ENCODE measurements at regions not wholly inside any gene's neighbourhood (a gene's known extent, or its start where the extent isn't known, plus 50 kb on each side); places are given as distances from the start of the nearest gene placed in this dataset.

GRCh38 chr3:22907161-22907780, 295.9 kb upstream of the UBE2E2 start:
- no peak for FAIRE-seq

GRCh38 chr3:22907796-22908195, 295.3 kb upstream of the UBE2E2 start:
- no peak for FAIRE-seq

- FAIRE-seq = no peak
Observed at GRCh38 chr3:22908989-22909507, 294.1 kb upstream of the UBE2E2 start.

- no peak for FAIRE-seq
Observed at GRCh38 chr3:22916933-22917332, 286.2 kb upstream of the UBE2E2 start.

GRCh38 chr3:22920006-22920405, 283.1 kb upstream of the UBE2E2 start:
- FAIRE-seq = no peak

GRCh38 chr3:22922317-22922716, 280.8 kb upstream of the UBE2E2 start:
- FAIRE-seq = peak; percentile 52

- FAIRE-seq = no peak
Observed at GRCh38 chr3:22923711-22924110, 279.4 kb upstream of the UBE2E2 start.

- no peak for FAIRE-seq
Observed at GRCh38 chr3:22928216-22929110, 274.7 kb upstream of the UBE2E2 start.

GRCh38 chr3:22933051-22933840, 269.9 kb upstream of the UBE2E2 start:
- no peak for FAIRE-seq

GRCh38 chr3:22933841-22934116, 269.3 kb upstream of the UBE2E2 start:
- FAIRE-seq = no peak

- no peak for FAIRE-seq
Observed at GRCh38 chr3:22935040-22935439, 268.1 kb upstream of the UBE2E2 start.

GRCh38 chr3:22937536-22937935, 265.6 kb upstream of the UBE2E2 start:
- no peak for FAIRE-seq

GRCh38 chr3:22938739-22939138, 264.4 kb upstream of the UBE2E2 start:
- FAIRE-seq = no peak

- no peak for FAIRE-seq
Observed at GRCh38 chr3:22939349-22939748, 263.8 kb upstream of the UBE2E2 start.

- no peak for FAIRE-seq
Observed at GRCh38 chr3:22940285-22940684, 262.8 kb upstream of the UBE2E2 start.

GRCh38 chr3:22942981-22943380, 260.1 kb upstream of the UBE2E2 start:
- no peak for FAIRE-seq

GRCh38 chr3:22947851-22948250, 255.3 kb upstream of the UBE2E2 start:
- FAIRE-seq = no peak

GRCh38 chr3:22951910-22952309, 251.2 kb upstream of the UBE2E2 start:
- FAIRE-seq = no peak

- FAIRE-seq = no peak
Observed at GRCh38 chr3:22952860-22953259, 250.3 kb upstream of the UBE2E2 start.

GRCh38 chr3:22959593-22959992, 243.5 kb upstream of the UBE2E2 start:
- no peak for FAIRE-seq

GRCh38 chr3:22960105-22960984, 242.8 kb upstream of the UBE2E2 start:
- FAIRE-seq = no peak

- no peak for FAIRE-seq
Observed at GRCh38 chr3:22962244-22962643, 240.9 kb upstream of the UBE2E2 start.

- FAIRE-seq = no peak
Observed at GRCh38 chr3:22966349-22966748, 236.8 kb upstream of the UBE2E2 start.
